SW480 (cell line): ENCODE measurements at regions not wholly inside any gene's neighbourhood (a gene's known extent, or its start where the extent isn't known, plus 50 kb on each side); places are given as distances from the start of the nearest gene placed in this dataset.
"Not testable (repeated sequence)": the region's sequence is repeated elsewhere in the genome, so short reads cannot be mapped to it uniquely, and the experiment has no call there.

ENCODE experiments used
- DNase-seq: peaks from one replicate; pipeline ENCODE4 v3.0.0-alpha.2; 2016; ENCODE audit warnings: low spot score

DNA sequence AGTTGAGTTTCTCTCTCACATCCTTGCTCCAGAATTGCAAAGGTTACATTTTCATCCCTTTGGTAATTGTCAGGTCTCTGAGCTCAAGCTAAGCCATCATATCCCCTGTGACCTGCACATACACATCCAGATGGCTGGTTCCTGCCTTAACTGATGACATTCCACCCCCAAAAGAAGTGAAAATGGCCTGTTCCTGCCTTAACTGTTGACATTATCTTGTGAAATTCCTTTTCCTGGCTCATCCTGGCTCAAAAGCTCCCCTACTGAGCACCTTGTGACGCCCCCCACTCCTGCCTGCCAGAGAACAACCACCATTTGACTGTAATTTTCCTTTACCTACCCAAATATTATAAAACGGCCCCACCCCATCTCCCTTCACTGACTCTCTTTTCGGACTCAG lies 231.4 kb upstream of the ISX start:
- DNase-seq = not testable (repeated sequence)

DNA sequence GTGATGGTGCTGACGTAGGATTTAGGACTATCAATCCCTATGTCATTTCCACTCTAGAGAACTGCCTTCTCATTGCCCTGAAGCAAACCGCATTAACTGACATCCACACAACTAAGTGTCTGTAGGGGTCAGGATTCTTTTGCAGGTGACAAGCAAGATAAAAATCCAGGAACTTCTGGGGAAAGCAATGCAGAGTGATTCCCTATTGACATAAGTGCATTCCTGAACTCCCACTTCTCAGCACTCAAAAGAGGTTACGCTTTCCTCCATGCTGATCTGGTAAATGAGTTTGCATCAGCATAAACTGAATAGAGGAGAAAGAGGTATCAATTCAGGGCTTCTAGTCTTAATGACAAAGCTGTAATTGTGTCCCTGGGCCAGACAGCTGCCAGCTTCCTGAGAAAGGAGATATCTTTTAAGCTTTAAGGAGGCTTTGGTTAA lies 224.6 kb upstream of the ISX start:
- no peak for DNase-seq

DNA sequence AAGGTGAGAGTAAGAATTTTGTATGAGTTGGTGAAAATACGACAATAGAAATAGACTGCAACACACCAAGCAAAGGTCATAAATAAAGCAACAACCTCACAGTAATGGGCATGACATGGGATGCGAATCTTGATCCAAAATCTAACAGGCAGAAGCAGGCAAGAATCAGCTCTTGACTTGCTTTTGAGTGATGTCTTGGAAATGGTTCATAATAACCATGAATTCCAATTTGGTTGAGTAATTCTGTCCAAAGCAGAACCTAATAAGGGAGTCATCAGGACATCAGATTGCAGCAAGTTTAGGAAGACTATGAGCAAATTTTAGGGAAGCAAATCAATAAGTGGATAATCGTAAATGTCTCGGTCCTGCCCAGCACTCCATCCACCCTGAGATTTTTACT lies 224.0 kb upstream of the ISX start:
- no peak for DNase-seq

DNA sequence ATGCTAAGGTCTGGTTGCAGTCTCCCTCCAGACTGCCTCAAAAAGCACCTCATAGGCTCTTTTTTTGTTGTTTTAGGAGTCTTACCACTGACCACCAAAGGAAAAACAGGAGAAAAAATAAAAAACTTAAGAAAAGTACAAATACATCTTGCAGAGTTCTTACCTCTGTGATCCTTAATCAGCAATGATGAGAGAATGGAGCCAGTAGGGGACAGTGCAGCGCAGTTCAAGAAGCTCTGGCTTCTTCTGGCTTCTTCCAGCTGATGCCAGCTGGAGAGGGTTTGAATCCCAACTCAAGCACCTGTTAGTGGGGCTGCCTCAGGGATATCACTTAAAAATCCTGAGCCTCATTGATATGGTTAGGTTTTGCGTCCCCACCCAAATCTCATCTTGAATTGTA lies 223.3 kb upstream of the ISX start:
- DNase-seq = no peak

DNA sequence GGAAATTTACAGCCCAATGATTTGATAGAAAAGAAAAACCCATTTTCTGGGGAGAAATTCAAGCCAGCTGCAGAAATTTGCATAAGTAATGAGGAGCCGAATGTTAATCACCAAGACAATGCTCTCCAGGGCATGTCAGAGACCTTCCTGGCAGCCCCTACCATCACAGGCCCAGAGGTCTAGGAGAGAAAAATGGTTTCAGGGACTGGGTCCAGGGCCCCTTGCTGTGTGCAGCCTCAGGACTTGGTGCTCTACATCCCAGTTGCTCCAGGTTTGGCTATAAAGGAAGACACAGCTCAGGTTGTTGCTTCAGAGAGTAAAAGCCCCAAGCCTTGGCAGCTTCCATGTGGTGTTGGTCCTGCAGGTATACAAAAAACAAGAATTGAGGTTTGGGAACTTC lies 222.2 kb upstream of the ISX start:
- DNase-seq = not testable (repeated sequence)

DNA sequence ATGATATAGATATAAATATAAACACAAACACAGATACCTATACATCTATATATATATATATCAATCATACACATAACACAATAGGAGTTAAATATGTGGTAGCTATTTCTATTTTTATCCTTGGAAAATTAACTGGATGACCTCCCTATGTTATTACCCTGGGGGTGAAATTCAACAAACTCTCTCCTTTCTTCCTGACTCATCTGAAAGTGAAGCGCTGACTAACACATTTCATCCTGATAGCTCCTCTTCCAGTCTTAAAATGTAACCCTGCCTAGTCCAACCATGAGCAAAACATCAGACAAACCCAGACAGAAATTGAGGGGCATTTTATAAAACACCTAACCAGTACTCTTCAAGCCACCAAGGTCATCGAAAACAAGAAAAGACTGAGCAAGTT lies 220.6 kb upstream of the ISX start:
- DNase-seq = no peak

DNA sequence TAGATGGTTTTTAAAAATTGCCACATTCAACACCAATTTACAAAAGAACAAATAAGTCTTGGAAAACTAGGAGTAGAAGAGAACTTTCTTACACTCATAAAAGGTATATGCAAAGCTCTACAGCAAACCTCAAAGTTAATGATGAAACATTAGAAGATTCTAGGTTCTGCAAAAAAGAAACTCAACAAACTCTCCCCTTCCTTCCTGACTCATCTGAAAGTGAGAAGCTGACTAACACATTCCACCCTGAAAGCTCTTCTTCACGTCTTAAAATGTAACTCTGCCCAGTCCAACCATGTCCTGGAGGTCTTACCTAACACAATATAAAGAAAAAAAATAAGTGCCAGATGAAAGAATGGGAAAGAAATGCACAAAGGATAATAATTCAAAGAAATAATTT lies 218.9 kb upstream of the ISX start:
- DNase-seq = no peak

DNA sequence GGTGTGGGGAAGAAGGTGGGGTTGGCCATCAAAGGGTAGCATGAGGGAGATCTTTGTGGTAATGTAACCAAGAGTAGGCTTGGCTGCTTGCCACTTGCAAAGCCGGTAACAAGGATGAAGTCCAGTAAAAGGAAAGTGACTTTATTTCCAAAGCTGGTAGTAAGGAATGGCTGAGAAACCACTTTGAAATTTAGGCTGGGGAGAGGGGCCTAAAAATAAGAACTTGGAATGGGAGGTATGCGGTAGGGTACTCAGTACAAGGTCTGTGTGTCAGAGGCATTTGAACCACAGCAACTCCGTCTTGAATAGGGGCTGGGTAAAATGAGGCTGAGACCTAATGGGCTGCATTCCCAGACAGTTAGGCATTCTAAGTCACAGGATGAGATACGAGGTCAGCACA lies 216.0 kb upstream of the ISX start:
- DNase-seq = no peak

DNA sequence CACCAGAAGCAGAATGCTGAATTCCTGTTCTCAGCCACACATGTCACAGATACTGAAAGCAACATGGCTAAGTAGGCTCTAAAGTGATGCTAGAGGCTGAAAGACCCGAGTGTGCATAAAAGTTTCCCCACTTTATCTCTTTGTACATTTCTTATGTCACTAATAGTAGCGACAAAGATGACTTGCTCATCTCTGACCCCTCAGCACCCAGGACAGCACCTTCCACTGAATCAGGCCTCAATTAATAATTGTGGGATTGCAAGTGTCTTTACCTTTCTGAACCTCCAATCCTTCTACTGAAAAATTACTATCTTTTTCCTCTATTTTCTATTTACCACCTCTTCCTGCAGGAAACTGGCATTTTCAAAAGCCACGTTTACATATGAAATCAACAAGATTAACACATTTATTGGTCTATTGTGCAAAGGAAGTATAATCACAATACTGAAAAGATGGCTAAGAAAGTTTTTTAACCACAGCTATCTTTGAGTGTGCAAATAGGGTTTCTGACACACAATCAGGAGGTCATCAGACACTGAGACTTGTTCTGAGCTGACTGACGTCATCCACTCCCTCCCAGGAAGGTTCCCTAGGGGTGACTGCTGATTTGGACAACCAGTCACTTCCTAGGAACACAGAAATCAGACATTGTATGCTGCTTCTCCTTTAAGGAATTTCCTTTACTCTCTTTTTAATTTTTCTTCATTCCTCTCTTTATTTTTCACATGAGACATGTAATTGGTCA lies 213.9 kb upstream of the ISX start:
- DNase-seq = no peak

DNA sequence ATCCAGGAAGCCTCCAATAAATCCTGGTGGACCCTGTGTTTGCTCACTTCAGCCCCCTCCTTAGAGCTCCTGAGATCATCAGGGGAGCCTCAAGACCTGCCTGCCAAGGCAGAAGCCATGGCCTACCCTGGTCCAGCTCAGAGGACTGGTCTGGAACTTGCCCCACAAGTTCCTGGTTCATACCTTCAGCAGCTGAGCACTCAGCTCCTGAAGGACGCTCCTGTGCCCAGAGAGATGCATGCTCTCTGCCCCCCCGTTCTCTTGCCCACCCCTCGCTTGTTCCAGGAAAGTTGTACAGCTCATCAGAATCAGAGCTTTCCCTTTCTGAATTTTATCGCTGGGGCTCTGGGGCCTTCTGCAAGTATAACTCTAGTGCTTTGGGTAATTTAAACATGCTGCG lies 210.5 kb upstream of the ISX start:
- no peak for DNase-seq

DNA sequence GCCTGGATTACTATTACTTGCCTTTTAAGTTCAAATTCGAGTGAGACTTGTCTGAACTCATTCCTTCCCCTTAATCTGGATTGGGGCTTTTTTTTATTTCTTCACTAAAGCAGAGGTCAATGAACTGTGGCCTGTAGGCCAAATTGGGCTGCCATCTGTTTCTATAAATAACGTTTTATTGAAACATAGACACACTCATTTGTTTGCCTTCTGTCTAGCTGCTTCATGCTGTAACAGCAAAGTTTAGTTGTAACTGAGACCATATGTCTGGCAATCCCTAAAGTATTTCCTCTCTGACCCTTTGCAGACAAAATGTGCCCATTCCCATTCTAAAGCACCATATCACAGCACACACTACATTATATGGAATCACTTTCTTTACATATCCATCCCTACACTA lies 207.9 kb upstream of the ISX start:
- DNase-seq = no peak

DNA sequence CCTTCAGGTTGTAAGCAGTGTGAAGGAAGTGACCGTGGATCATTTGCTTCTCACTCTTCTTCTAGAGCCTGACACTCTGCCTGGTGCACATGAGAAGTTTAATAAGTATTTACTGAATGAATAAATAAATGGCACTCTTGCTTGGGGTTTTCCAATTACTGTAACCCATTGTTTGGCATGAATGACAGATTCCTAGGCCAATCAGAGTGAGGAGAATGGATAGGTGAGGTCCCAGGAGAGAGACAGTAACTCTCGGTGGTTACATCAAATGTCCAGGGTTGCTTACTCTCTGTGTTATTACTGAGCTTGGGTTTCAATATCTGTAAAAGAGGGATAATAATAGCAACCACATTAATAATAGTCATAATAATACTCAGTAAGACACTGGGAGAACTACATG lies 204.2 kb upstream of the ISX start:
- no peak for DNase-seq

DNA sequence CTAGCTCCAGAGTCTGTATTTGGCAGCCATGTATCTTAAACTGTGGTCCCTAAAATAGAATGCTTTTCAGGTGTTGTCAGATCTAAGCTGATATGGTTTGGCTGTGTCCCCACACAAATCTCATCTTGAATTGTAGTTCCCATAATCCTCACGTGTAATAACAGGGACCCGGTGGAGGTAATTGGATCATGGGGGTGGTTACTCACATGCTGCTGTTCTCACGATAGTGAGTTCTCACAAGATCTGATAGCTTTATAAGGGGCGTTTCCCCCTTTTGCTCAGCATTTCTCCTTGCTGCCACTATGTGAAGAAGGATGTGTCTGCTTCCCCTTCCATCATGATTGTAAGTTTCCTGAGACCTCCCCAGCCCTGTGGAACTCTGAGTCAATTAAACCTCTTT lies 199.9 kb upstream of the ISX start:
- no peak for DNase-seq

DNA sequence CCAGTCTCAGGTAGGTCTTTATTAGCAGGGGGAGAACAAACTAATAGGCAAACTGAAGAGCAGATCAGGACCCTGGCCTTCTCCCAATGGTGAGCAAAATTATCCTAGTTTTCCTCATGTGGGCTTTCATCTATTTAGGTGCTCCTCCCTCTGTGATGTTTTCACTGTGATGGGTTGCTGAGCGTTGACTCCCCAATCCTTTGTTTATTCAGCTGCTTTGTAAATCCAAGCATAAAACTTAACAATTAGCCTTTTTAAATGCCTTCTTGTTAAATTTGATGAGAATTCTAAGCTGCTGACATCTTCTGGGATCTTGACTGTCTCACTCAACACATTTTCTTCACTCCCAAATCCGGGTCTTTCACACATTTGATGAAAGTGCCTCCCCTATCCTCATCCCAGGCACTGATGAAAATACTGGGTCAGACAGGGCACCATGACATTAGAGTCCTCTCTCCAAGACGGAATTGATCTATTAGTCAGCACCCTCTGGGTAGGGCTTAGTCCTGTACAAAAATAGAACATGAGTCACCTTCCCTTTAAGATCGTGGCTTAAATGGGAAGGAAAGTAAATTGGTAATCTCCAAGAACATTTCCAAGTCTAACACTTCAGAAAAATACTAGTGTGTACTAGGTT lies 199.3 kb upstream of the ISX start:
- DNase-seq = no peak

DNA sequence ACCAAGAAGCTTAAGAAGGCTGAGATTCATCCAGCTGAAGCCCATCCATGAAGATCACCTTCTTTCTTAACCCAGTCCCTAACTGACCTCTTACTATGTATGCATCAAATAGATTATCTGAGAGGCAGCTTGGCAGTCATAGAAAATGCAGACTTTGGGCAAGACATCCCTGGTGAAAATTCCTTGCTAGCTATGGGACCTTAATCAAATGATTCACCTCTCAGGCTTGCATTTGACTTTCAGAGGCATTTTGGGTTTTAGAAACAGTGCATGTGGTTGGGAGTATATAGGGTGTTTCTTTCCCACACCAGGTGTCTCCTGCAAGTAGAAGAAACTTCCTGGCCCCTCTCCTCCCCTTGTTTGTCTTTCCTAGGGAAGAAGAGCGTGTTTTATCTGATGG lies 188.5 kb upstream of the ISX start:
- DNase-seq = no peak

DNA sequence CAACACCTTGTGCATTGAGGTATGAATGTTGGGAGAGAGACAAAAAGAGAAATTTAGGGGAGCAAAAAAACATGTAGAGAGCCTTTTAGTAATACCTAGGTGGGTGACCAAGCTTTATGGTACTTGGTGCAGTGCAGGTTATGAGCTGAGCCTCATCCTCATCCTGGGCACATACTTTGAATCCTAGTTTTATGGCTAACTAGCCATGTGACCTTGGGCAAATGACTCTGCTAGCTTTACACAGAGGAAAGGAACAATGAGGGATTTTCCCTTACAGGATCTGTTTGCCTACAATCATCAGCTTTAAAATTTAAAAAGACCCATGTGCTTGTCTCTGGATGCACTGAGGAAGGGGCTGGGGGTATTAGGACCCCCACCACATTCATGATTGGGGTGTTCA lies 187.8 kb upstream of the ISX start:
- no peak for DNase-seq

DNA sequence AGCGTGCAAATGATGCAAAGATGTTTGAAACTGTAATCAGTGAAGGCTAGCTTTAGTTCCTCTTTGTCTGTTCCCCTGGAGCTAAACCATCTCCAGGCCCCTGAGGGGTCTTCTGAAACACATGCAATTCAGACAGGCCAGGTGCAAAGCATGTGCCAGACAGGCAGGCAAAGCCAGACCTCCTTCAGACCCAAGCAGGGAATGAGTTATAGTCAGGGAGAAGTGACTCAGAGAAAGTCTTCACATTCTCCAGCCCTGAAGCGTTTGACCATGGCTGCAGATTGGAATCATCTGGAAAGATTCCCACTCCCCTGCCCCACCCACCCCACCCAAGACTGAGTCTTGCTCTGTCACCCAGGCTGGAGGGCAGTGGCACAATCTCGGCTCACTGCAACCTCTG lies 187.0 kb upstream of the ISX start:
- no peak for DNase-seq

DNA sequence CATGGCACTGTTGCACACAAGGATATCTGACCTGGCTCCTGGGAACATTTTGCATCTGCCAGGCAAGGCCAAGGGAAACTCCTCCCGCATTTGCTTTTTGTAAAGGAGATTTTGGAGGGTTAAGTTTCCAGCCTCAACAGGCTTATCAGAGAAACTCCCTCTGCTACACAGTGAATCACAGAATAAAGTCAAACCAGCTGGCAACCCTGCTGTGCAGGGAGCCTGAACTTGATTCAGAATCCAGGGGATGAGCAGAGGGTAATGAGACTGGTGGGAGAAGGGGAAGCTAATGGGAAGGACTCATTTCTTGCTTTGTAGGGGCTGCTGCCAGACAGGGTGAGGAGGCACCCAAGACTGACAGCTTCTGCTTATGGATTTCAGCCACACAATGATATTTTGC lies 185.3 kb upstream of the ISX start:
- no peak for DNase-seq

DNA sequence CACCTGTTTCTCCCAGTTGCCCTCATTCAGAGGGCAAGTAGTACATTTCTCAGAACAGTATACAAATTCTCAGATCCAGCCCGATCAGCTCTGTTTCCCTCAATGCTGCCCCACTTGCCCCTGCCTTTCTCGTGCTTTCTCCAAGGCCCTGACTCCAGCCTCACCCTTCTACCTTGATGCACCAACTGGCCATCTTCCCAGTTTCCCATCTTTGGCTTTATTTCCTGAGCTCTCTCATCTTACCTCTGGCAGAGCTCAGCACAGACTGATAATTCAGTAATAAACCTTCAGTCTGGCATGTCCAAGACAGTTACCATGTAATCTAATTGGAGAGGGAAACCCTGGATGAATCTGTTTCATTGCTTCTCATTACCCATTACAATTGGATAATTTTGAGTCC lies 184.5 kb upstream of the ISX start:
- no peak for DNase-seq

DNA sequence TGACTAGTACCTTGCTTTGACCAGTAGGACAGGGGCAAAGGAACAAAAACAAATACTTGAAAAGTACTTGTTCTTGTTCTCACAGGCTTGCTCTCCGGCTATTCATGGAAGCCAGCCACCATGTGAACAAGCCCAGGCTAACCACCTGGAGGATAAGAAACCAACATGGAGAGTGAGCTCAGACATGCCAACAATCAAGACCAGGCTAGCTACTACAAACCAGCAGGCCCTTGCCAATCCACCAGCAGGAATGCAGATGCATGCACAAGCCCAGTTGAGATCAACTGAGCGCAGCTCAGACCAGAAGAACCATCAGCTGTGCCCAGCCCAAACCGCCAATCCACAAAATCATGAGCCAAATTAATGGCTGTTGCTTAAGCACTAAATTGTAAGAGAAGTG lies 180.1 kb upstream of the ISX start:
- DNase-seq = no peak

DNA sequence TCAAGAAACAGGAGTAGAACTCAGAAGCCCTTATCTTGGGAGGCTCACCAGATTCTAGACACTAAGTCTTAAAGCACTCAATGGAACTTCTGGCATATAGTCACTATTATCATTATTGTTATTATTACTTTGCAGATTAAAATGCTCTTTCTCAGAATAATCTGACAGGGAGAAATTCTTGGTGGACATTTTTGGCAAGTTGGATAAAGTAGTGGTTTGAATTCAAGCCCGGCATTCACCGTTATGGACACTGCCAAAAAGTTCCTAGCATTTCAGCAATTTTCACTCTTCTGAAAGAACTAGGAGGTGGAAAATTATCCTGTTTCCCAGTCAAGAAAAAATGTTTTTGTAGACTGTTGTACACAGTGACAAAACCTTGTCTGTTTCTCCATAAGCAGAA lies 179.6 kb upstream of the ISX start:
- DNase-seq = no peak

DNA sequence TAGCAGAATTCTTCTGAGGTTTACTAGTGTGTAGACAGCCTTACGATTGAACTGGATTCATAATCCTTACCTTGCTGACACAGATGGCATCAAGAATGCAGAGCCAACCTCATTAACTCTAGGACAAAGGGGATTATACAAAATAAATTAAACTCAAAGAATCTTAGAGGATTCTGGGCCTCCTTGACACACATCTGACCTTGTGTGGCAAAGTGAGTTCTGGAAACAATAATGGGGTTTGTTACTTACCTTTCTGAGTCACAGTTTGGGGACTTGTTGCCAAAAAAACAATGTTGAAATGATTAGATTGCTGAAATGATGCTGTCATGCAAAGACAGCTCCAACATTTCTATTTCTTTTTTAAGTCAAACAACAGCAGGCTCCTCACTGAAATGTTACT lies 179.1 kb upstream of the ISX start:
- no peak for DNase-seq

DNA sequence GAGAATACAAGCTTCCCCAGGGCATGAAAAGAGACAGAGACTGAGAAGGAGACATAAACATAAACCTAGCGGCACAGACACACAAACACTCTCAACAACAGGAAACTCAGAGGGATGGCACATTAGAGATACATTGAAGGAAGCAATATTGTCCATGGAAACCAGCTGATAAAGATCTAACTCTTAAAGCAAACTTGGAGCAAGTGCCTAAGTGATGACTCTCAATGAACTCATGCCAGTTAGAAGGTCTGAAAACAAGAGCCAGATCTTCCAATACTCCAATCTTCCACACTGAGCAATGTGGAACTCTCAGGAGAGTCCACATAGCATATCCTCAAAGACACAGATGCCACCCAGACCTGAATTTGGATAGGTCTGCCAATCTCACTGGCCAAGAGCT lies 168.8 kb upstream of the ISX start:
- no peak for DNase-seq

DNA sequence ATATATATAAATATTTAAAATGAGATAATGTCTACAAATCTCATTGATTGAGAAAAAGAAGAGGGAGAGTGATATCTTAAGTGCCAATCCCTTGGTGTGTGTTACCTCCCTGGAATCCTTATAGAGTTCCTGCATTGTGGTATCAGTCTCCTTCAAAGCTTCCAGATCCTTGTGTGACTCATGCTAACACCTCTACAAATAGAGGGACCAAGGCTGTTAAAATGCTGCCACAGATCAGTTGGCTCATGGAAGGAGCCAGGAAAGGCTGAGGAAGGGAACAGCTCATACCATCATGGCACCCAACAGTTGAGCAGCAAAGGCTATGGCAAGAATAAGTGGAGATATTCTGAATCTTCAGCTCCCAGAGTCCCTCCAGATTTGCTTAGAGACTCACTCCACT lies 163.6 kb upstream of the ISX start:
- no peak for DNase-seq
